CD4-positive, CD25-positive, alpha-beta regulatory T cell (primary cell): ENCODE measurements at regions not wholly inside any gene's neighbourhood (a gene's known extent, or its start where the extent isn't known, plus 50 kb on each side); places are given as distances from the start of the nearest gene placed in this dataset.

Source experiments
- ATAC-seq, 2 donors: fragments of 150-1000 bp; cut with Tn5 transposase; one replicate each; pipeline ENCODE4 v1.10.0; 2021; ENCODE audit warnings: low read depth in 2 of 2, moderate number of reproducible peaks in 2 of 2, moderate library complexity in 1 of 2
- DNase-seq, 3 donors: peaks; one replicate each; pipeline versions ENCODE4 v3.0.0 to v3.0.0-alpha.2; 2012 to 2022; ENCODE audit warnings: mixed read lengths in 1 of 3
- H3K27ac ChIP-seq: one replicate; pipeline ENCODE4 v1.7.0; 2013; ENCODE audit warnings: mild to moderate bottlenecking, low read length; ENCODE audit not compliant: insufficient read depth, poor library complexity, severe bottlenecking
- H3K27me3 ChIP-seq: one replicate; pipeline ENCODE4 v1.7.0; 2013; ENCODE audit warnings: low read length; ENCODE audit not compliant: control insufficient read depth, insufficient read depth
- H3K36me3 ChIP-seq: one replicate; pipeline ENCODE4 v1.7.0; 2013; ENCODE audit warnings: mild to moderate bottlenecking, low read length, moderate library complexity; ENCODE audit not compliant: control insufficient read depth, insufficient read depth
- H3K4me1 ChIP-seq: 2 replicates; pipeline ENCODE4 v1.7.0; 2013; ENCODE audit warnings: mild to moderate bottlenecking, low read length; ENCODE audit not compliant: insufficient read depth, control insufficient read depth, poor library complexity, severe bottlenecking
- H3K4me3 ChIP-seq: one replicate; pipeline ENCODE4 v1.7.0; 2013; ENCODE audit warnings: low read depth, mild to moderate bottlenecking, low read length, moderate library complexity
- H3K9me3 ChIP-seq, 2 experiments: 1 replicate in 1 of 2; 2 replicates in 1 of 2; pipeline ENCODE4 v1.7.0; 2013; ENCODE audit warnings: low read length in 2 of 2, mild to moderate bottlenecking in 1 of 2, moderate library complexity in 1 of 2; ENCODE audit not compliant: control insufficient read depth in 2 of 2
- H3K27ac Mint-ChIP-seq, 3 donors: one replicate each; pipeline ENCODE4 v1.8.0; 2020 to 2022; ENCODE audit warnings: mild to moderate bottlenecking in 3 of 3, mixed read lengths in 3 of 3, moderate library complexity in 2 of 3
- H3K27me3 Mint-ChIP-seq: one replicate; pipeline ENCODE4 v1.8.0; 2022; ENCODE audit warnings: mild to moderate bottlenecking, mixed read lengths
- H3K36me3 Mint-ChIP-seq: one replicate; pipeline ENCODE4 v1.8.0; 2020; ENCODE audit warnings: mixed read lengths
- H3K4me1 Mint-ChIP-seq, 4 donors: one replicate each; pipeline ENCODE4 v1.8.0; 2020 to 2022; ENCODE audit warnings: mixed read lengths in 4 of 4, mild to moderate bottlenecking in 1 of 4
- H3K4me3 Mint-ChIP-seq, 4 donors: one replicate each; pipeline ENCODE4 v1.8.0; 2020 to 2022; ENCODE audit warnings: mild to moderate bottlenecking in 4 of 4, mixed read lengths in 4 of 4, moderate library complexity in 3 of 4
- H3K9me3 Mint-ChIP-seq, 7 donors: one replicate each; pipeline ENCODE4 v1.8.0; 2020 to 2022; ENCODE audit warnings: mixed read lengths in 7 of 7, mild to moderate bottlenecking in 3 of 7, moderate library complexity in 2 of 7

- no peaks in the 10 kb centered on the region for H3K36me3 ChIP-seq
- no peak overlapping the region for H3K27ac ChIP-seq
- no peak overlapping the region for H3K4me3 ChIP-seq
- H3K9me3 ChIP-seq = peaks cover 0 to 3% of the 10 kb centered on the region in 2 experiments
- no peaks in the 10 kb centered on the region for H3K4me1 ChIP-seq
- H3K27ac Mint-ChIP-seq = no peak overlapping the region
- no peaks in the 10 kb centered on the region for H3K36me3 Mint-ChIP-seq
- no peaks in the 10 kb centered on the region for H3K4me1 Mint-ChIP-seq
- H3K27me3 Mint-ChIP-seq = no peaks in the 10 kb centered on the region
- ATAC-seq (no peak), DNase-seq (no peak)
- peaks cover 2% of the 10 kb centered on the region for H3K27me3 ChIP-seq
- peaks cover 0 to 16% (median 7%) of the 10 kb centered on the region in 7 donors for H3K9me3 Mint-ChIP-seq
- no peak overlapping the region for H3K4me3 Mint-ChIP-seq
Measured at GRCh38 chr2:204432196-204432595, 113.1 kb upstream of the PARD3B start.

GRCh38 chr2:204434660-204435462 lies 110.4 kb upstream of the PARD3B start:
- Mint-ChIP-seq H3K27ac (no peak overlapping the region), H3K9me3 (peaks cover 0 to 16% (median 7%) of the 10 kb centered on the region in 7 donors), H3K4me1 (no peaks in the 10 kb centered on the region), H3K4me3 (no peak overlapping the region), H3K36me3 (no peaks in the 10 kb centered on the region), H3K27me3 (peaks cover 6% of the 10 kb centered on the region)
- Histone ChIP-seq H3K4me1 (no peaks in the 10 kb centered on the region), H3K36me3 (no peaks in the 10 kb centered on the region), H3K27ac (no peak overlapping the region), H3K27me3 (peaks cover 2% of the 10 kb centered on the region), H3K4me3 (no peak overlapping the region), H3K9me3 (peaks cover 0 to 3% of the 10 kb centered on the region in 2 experiments)
- DNase-seq = no peak
- no peak for ATAC-seq

GRCh38 chr2:204436230-204436629 lies 109.0 kb upstream of the PARD3B start:
- Mint-ChIP-seq H3K9me3 (peaks cover 0 to 16% (median 7%) of the 10 kb centered on the region in 7 donors), H3K4me1 (no peaks in the 10 kb centered on the region), H3K27me3 (peaks cover 6% of the 10 kb centered on the region), H3K27ac (no peak overlapping the region), H3K36me3 (no peaks in the 10 kb centered on the region), H3K4me3 (no peak overlapping the region)
- Histone ChIP-seq H3K9me3 (peaks cover 0 to 3% of the 10 kb centered on the region in 2 experiments), H3K27me3 (peaks cover 2% of the 10 kb centered on the region), H3K4me3 (no peak overlapping the region), H3K27ac (no peak overlapping the region), H3K4me1 (no peaks in the 10 kb centered on the region), H3K36me3 (no peaks in the 10 kb centered on the region)
- no peak for DNase-seq
- no peak for ATAC-seq

- H3K27me3 Mint-ChIP-seq = peaks cover 9% of the 10 kb centered on the region
Measured at GRCh38 chr2:204437408-204437807, 107.9 kb upstream of the PARD3B start.

GRCh38 chr2:204437815-204438756 lies 107.2 kb upstream of the PARD3B start:
- Histone ChIP-seq H3K4me1 (no peaks in the 10 kb centered on the region), H3K36me3 (no peaks in the 10 kb centered on the region), H3K4me3 (no peak overlapping the region), H3K9me3 (no peaks in the 10 kb centered on the region), H3K27ac (no peak overlapping the region), H3K27me3 (peaks cover 2% of the 10 kb centered on the region)
- Mint-ChIP-seq H3K27me3 (peaks cover 9% of the 10 kb centered on the region), H3K9me3 (peaks cover 0 to 6% (median under 1%) of the 10 kb centered on the region in 7 donors), H3K27ac (no peak overlapping the region), H3K36me3 (no peaks in the 10 kb centered on the region), H3K4me1 (no peaks in the 10 kb centered on the region), H3K4me3 (no peak overlapping the region)
- DNase-seq (no peak), ATAC-seq (no peak)

More at GRCh38 chr2:204437408-204437807, 107.9 kb upstream of the PARD3B start:
- Mint-ChIP-seq H3K27ac (no peak overlapping the region), H3K4me1 (no peaks in the 10 kb centered on the region), H3K9me3 (peaks cover 0 to 11% (median 7%) of the 10 kb centered on the region in 7 donors), H3K36me3 (no peaks in the 10 kb centered on the region), H3K4me3 (no peak overlapping the region)
- Histone ChIP-seq H3K36me3 (no peaks in the 10 kb centered on the region), H3K4me3 (no peak overlapping the region), H3K4me1 (no peaks in the 10 kb centered on the region), H3K27ac (no peak overlapping the region), H3K27me3 (peaks cover 2% of the 10 kb centered on the region), H3K9me3 (peaks cover 0 to 2% of the 10 kb centered on the region in 2 experiments)
- DNase-seq = no peak
- ATAC-seq = no peak

- H3K9me3 ChIP-seq = no peaks in the 10 kb centered on the region
- H3K4me3 Mint-ChIP-seq = no peak overlapping the region
- H3K27ac ChIP-seq = no peak overlapping the region
- DNase-seq (no peak), ATAC-seq (no peak)
- H3K27me3 ChIP-seq = no peaks in the 10 kb centered on the region
- H3K36me3 ChIP-seq = no peaks in the 10 kb centered on the region
- peaks cover 9% of the 10 kb centered on the region for H3K27me3 Mint-ChIP-seq
- no peaks in the 10 kb centered on the region for H3K4me1 ChIP-seq
- H3K4me1 Mint-ChIP-seq = no peaks in the 10 kb centered on the region
- no peak overlapping the region for H3K4me3 ChIP-seq
- peaks cover 0 to 9% (median 2%) of the 10 kb centered on the region in 7 donors for H3K9me3 Mint-ChIP-seq
- H3K36me3 Mint-ChIP-seq = no peaks in the 10 kb centered on the region
- H3K27ac Mint-ChIP-seq = no peak overlapping the region
Measured at GRCh38 chr2:204441316-204441715, 104.0 kb upstream of the PARD3B start.

GRCh38 chr2:204445149-204445548 lies 100.1 kb upstream of the PARD3B start:
- Mint-ChIP-seq H3K36me3 (no peaks in the 10 kb centered on the region), H3K9me3 (peaks cover 0 to 9% (median 2%) of the 10 kb centered on the region in 7 donors), H3K4me3 (no peak overlapping the region), H3K27ac (no peak overlapping the region), H3K4me1 (no peaks in the 10 kb centered on the region), H3K27me3 (peaks cover 4% of the 10 kb centered on the region)
- Histone ChIP-seq H3K36me3 (no peaks in the 10 kb centered on the region), H3K27ac (no peak overlapping the region), H3K27me3 (peaks cover 1% of the 10 kb centered on the region), H3K4me1 (no peaks in the 10 kb centered on the region), H3K9me3 (no peaks in the 10 kb centered on the region), H3K4me3 (no peak overlapping the region)
- ATAC-seq (no peak), DNase-seq (no peak)
